ENCODE measurements at regions not wholly inside any gene's neighbourhood (a gene's known extent, or its start where the extent isn't known, plus 50 kb on each side); places are given as distances from the start of the nearest gene placed in this dataset.
A peak's percentile ranks its signal among the peaks of the same experiment; 100 is the strongest.

- WGBS, 2 donors, result 66 to 67% methylated on average over 14 of the region's 14 CpGs
- Histone ChIP-seq H3K27me3 (no peaks in the 10 kb centered on the region), H3K4me1 (no peaks in the 10 kb centered on the region), H3K9me3 (no peaks in the 10 kb centered on the region), H3K27ac (no peak overlapping the region), H3K36me3 (no peaks in the 10 kb centered on the region), H3K4me3 (no peak overlapping the region)
- DNase-seq (no peak), FAIRE-seq (no peak), ATAC-seq (no peak)
- TF ChIP-seq, protein P1, sequence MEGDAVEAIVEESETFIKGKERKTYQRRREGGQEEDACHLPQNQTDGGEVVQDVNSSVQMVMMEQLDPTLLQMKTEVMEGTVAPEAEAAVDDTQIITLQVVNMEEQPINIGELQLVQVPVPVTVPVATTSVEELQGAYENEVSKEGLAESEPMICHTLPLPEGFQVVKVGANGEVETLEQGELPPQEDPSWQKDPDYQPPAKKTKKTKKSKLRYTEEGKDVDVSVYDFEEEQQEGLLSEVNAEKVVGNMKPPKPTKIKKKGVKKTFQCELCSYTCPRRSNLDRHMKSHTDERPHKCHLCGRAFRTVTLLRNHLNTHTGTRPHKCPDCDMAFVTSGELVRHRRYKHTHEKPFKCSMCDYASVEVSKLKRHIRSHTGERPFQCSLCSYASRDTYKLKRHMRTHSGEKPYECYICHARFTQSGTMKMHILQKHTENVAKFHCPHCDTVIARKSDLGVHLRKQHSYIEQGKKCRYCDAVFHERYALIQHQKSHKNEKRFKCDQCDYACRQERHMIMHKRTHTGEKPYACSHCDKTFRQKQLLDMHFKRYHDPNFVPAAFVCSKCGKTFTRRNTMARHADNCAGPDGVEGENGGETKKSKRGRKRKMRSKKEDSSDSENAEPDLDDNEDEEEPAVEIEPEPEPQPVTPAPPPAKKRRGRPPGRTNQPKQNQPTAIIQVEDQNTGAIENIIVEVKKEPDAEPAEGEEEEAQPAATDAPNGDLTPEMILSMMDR (IDR thresholded peaks at IDR 0.05), result no peak
- intact Hi-C loops (cut with DNase I), result no loop called here
Measured at GRCh38 chr10:37685741-37686683, 171.4 kb downstream of the ZNF248 start.

DNA sequence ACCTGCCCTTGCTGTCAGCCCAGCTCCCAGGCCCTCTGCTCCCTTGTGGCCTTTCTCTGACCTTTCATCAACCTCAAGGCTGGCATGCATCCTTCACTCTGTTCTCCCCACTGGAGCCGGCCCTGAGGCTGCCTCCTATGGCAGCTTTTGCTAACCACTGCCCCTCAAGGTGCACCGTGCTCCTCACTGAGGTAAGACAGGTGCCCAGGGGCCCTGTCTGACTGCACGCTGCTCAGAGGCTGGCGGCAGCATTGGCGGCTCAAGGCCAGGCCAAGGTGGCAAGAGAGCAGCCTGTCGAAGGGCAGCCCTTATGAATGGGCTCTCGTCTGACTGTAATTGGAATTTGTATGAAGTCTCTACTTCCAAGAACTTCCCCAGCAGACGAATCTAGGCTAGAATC, 172.6 kb downstream of the ZNF248 start:
- no peaks in the 10 kb centered on the region for H3K36me3 ChIP-seq
- FAIRE-seq, result no peak
- intact Hi-C loops (cut with DNase I), result no loop called here
- 58 to 64% methylated on average over 8 of the region's 8 CpGs for WGBS, 2 donors
- DNase-seq, result peak in 2 of 6 donors; percentile 32 to 33
- H3K27ac ChIP-seq, result no peak overlapping the region
- TF ChIP-seq, protein P1 (IDR thresholded peaks at IDR 0.05), result no peak
- no peaks in the 10 kb centered on the region for H3K9me3 ChIP-seq
- ATAC-seq, result no peak
- H3K27me3 ChIP-seq, result no peaks in the 10 kb centered on the region
- no peak overlapping the region for H3K4me3 ChIP-seq
- H3K4me1 ChIP-seq, result no peaks in the 10 kb centered on the region

GRCh38 chr10:37682617-37683016, 174.8 kb downstream of the ZNF248 start:
- DNase-seq (no peak), ATAC-seq (no peak), FAIRE-seq (no peak)
- TF ChIP-seq, protein P1 (IDR thresholded peaks at IDR 0.05), result no peak
- intact Hi-C loops (cut with DNase I), result no loop called here
- H3K4me1 ChIP-seq, result no peaks in the 10 kb centered on the region
- no peak overlapping the region for H3K4me3 ChIP-seq
- no peak overlapping the region for H3K27ac ChIP-seq
- 76 to 79% methylated on average over 4 of the region's 4 CpGs for WGBS, 2 donors
- no peaks in the 10 kb centered on the region for H3K36me3 ChIP-seq
- no peaks in the 10 kb centered on the region for H3K27me3 ChIP-seq
- H3K9me3 ChIP-seq, result no peaks in the 10 kb centered on the region

- Histone ChIP-seq H3K9me3 (no peaks in the 10 kb centered on the region), H3K4me1 (no peaks in the 10 kb centered on the region), H3K4me3 (no peak overlapping the region), H3K27ac (no peak overlapping the region), H3K27me3 (no peaks in the 10 kb centered on the region), H3K36me3 (no peaks in the 10 kb centered on the region)
- WGBS, 2 donors, result 63 to 80% methylated on average over 9 to 12 of the region's 12 CpGs
- TF ChIP-seq, protein P1 (IDR thresholded peaks at IDR 0.05), result no peak
- FAIRE-seq (no peak), ATAC-seq (no peak), DNase-seq (peak in 1 of 6 donors; percentile 34)
- intact Hi-C loops (cut with DNase I), result no loop called here
Measured at GRCh38 chr10:37681617-37681999, 175.8 kb downstream of the ZNF248 start.

All from pancreas (tissue), 10 donors.